ENCODE measurements at regions not wholly inside any gene's neighbourhood (a gene's known extent, or its start where the extent isn't known, plus 50 kb on each side); places are given as distances from the start of the nearest gene placed in this dataset.
"Not testable (repeated sequence)": the region's sequence is repeated elsewhere in the genome, so short reads cannot be mapped to it uniquely, and the experiment has no call there.

DNA sequence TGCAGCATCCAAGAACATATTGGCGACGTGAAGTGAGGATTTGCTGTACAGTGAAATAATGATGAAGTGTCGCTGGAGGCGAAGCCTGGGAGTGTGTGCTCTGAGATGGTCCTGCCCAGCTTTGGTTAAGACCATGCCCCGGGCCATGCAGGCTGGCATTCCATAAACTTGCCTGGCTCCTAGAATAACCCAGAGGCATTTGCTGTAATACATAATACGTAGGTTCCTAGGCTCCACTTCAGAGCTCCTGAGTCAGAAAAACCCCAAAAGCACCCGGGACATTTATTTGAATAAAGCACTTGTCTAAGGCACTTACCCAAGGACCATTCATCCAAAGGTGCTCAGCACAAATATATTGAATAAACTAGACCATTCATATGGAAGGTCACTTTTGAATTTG lies 279.3 kb downstream of the ABCC12 start:
- no peak overlapping the region for H3K27ac ChIP-seq (ENCODE audit: low read depth, low read length)
- peaks cover 2% of the 10 kb centered on the region for H3K27me3 ChIP-seq (ENCODE audit: control insufficient read depth, insufficient read depth, low read length)
- no peak overlapping the region for H3K4me3 ChIP-seq (ENCODE audit: low read depth, low read length)
- DNase-seq (ENCODE audit: low read depth, low spot score): no peak
- TF ChIP-seq, protein P1, sequence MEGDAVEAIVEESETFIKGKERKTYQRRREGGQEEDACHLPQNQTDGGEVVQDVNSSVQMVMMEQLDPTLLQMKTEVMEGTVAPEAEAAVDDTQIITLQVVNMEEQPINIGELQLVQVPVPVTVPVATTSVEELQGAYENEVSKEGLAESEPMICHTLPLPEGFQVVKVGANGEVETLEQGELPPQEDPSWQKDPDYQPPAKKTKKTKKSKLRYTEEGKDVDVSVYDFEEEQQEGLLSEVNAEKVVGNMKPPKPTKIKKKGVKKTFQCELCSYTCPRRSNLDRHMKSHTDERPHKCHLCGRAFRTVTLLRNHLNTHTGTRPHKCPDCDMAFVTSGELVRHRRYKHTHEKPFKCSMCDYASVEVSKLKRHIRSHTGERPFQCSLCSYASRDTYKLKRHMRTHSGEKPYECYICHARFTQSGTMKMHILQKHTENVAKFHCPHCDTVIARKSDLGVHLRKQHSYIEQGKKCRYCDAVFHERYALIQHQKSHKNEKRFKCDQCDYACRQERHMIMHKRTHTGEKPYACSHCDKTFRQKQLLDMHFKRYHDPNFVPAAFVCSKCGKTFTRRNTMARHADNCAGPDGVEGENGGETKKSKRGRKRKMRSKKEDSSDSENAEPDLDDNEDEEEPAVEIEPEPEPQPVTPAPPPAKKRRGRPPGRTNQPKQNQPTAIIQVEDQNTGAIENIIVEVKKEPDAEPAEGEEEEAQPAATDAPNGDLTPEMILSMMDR (IDR thresholded peaks at IDR 0.05; ENCODE audit: low read depth, low read length): no peak
- H3K9me3 ChIP-seq (ENCODE audit: control insufficient read depth, insufficient read depth, low read length): no peaks in the 10 kb centered on the region
- ChIA-PET CTCF (no interaction called here), POLR2A (no interaction called here)

DNA sequence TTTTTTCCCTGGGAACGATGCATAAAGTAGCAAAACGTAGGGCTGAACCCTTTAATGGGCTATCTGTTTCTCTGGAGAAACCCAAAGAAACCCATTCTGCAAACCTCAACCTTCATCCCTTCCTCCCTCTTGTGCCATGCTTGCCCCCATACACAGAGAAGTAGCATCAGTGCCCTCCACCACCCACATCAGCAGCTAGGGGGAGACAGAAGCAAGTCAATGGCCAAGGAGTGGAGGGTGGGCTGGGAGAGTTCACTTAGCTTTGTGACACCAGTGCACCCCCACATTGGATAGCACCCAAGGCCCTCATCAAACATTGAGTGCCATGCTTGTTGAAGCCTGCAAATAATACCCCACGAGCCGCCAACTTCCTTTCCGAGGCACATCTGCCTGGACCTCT lies 282.4 kb downstream of the ABCC12 start:
- POLR2A ChIA-PET: interaction anchor here (0.7 kb wide), 1 partner anchor 22 kb away, joined by 3 read pairs; no protein-coding TSS in a partner anchor
- Histone ChIP-seq H3K9me3 (ENCODE audit: control insufficient read depth, insufficient read depth, low read length) (no peaks in the 10 kb centered on the region; the same call in 1 of the 2 replicates), H3K27me3 (ENCODE audit: control insufficient read depth, insufficient read depth, low read length) (no peaks in the 10 kb centered on the region), H3K27ac (ENCODE audit: low read depth, low read length) (no peak overlapping the region), H3K4me3 (ENCODE audit: low read depth, low read length) (no peak overlapping the region)
- TF ChIP-seq, protein P1 (IDR thresholded peaks at IDR 0.05; ENCODE audit: low read depth, low read length): peak; percentile 20; the same call in 1 of the 2 replicates
- CTCF ChIA-PET: interaction anchor here (1.9 kb wide), 1 partner anchor 291 kb away, joined by 5 read pairs; no protein-coding TSS in a partner anchor
- no peak for DNase-seq (ENCODE audit: low read depth, low spot score)

DNA sequence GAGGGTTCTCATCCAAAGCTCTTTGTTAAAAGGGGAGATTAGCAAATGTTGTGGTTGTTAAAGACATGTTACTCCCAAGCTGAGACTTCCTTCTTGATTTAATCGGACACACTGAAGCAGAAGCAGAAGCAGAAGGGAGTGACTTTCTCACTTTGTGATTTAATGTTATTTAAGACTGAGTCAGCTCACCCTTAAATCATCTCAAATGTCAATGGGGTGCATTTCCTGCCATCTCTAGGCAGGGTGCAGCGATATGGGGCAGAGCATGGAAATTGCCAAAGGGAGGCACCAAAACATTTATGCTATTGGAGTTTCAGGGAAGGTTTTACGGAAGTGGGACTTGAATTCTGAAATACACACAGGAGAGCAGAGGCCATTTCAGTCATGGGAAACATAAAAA lies 283.6 kb downstream of the ABCC12 start:
- ChIA-PET POLR2A (no interaction called here), CTCF (interaction anchor here (1.9 kb wide), 1 partner anchor 292 kb away, joined by 5 read pairs; no protein-coding TSS in a partner anchor)
- Histone ChIP-seq H3K27me3 (ENCODE audit: control insufficient read depth, insufficient read depth, low read length) (no peaks in the 10 kb centered on the region), H3K9me3 (ENCODE audit: control insufficient read depth, insufficient read depth, low read length) (no peaks in the 10 kb centered on the region; the same call in 1 of the 2 replicates), H3K27ac (ENCODE audit: low read depth, low read length) (no peak overlapping the region), H3K4me3 (ENCODE audit: low read depth, low read length) (no peak overlapping the region)
- TF ChIP-seq, protein P1 (IDR thresholded peaks at IDR 0.05; ENCODE audit: low read depth, low read length): no peak
- DNase-seq (ENCODE audit: low read depth, low spot score): no peak

DNA sequence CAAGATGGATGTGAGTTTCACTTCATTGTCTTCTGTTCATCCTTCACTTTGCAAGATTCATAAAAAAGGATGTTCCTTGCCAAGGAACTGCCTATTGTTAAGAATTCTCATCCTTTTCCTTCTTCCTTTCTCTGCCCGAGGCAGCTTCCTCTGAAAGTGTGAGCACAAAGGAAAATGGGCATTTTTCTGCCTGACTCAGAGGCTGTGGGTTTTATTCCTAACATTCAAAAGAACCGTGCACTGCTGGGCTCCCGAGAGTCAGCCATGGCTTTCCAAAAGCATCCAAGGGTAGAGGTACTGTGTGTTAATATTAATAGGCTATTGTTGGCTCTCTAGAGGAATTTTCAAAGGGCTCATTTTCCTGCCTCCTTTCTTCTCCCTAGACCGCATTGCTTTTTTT lies 289.4 kb downstream of the ABCC12 start:
- TF ChIP-seq, protein P1 (IDR thresholded peaks at IDR 0.05; ENCODE audit: low read depth, low read length): no peak
- no peaks in the 10 kb centered on the region; the same call in 1 of the 2 replicates for H3K9me3 ChIP-seq (ENCODE audit: control insufficient read depth, insufficient read depth, low read length)
- H3K27ac ChIP-seq (ENCODE audit: low read depth, low read length): no peak overlapping the region
- ChIA-PET POLR2A (no interaction called here), CTCF (no interaction called here)
- no peak for DNase-seq (ENCODE audit: low read depth, low spot score)
- peaks cover 3% of the 10 kb centered on the region for H3K27me3 ChIP-seq (ENCODE audit: control insufficient read depth, insufficient read depth, low read length)
- no peak overlapping the region for H3K4me3 ChIP-seq (ENCODE audit: low read depth, low read length)

DNA sequence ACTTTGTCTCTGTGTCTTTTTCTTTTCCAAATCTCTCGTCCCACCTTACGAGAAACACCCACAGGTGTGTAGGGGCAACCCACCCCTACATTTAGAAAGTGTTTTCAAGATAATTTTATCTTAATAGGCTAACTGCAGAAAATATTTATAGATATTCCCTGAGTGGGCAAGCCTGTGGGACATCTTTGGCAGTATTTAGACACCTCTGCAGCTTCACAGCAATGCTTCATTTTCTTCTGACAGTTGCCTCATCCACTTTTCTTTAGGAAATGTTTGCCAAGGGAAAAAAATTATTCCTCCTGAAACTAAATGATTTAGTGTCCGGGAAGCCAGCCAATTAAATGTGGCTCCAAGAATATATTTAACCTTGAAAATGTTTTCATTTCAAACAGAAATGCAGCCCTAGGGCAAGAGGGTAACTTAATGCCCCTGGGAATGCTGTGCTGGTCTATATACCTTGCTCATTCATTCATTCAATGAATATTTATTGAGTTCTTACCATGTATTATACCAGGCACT lies 290.4 kb downstream of the ABCC12 start:
- ChIA-PET CTCF (no interaction called here), POLR2A (no interaction called here)
- no peaks in the 10 kb centered on the region for H3K9me3 ChIP-seq (ENCODE audit: control insufficient read depth, insufficient read depth, low read length)
- TF ChIP-seq, protein P1 (IDR thresholded peaks at IDR 0.05; ENCODE audit: low read depth, low read length): no peak
- peaks cover 3% of the 10 kb centered on the region for H3K27me3 ChIP-seq (ENCODE audit: control insufficient read depth, insufficient read depth, low read length)
- H3K4me3 ChIP-seq (ENCODE audit: low read depth, low read length): no peak overlapping the region
- DNase-seq (ENCODE audit: low read depth, low spot score): no peak
- no peak overlapping the region for H3K27ac ChIP-seq (ENCODE audit: low read depth, low read length)

DNA sequence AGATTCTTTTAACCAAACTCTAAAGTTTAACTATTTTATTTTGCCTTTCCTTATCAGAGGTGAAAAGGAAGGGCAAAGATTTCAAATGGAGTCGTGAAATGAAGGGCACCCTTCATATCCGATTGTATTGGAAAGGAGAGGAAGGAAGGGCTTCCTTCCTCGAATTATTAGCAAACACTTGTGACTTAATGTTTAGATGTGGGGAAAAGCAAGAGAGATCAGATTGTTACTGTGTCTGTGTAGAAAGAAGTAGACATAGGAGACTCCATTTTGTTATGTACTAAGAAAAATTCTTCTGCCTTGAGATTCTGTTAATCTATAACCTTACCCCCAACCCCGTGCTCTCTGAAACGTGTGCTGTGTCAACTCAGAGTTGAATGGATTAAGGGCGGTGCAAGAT lies 291.5 kb downstream of the ABCC12 start:
- POLR2A ChIA-PET; DNase-seq (ENCODE audit: low read depth, low spot score); H3K9me3 ChIP-seq (ENCODE audit: control insufficient read depth, insufficient read depth, low read length); H3K4me3 ChIP-seq (ENCODE audit: low read depth, low read length); H3K27ac ChIP-seq (ENCODE audit: low read depth, low read length); CTCF ChIA-PET; H3K27me3 ChIP-seq (ENCODE audit: control insufficient read depth, insufficient read depth, low read length): not testable (repeated sequence)
